Mesothelial cell of epicardium (in vitro differentiated cells): ENCODE measurements at regions not wholly inside any gene's neighbourhood (a gene's known extent, or its start where the extent isn't known, plus 50 kb on each side); places are given as distances from the start of the nearest gene placed in this dataset.

Source experiments
- DNase-seq, 2 experiments: peaks; one replicate each; pipeline ENCODE4 v3.0.0; 2021; ENCODE audit warnings: low spot score in 2 of 2; ENCODE audit not compliant: unreplicated experiment in 2 of 2
- H3K27ac Mint-ChIP-seq: 2 replicates; pipeline ENCODE4 v1.8.0; 2021; ENCODE audit warnings: mixed read lengths
- H3K27me3 Mint-ChIP-seq: 2 replicates; pipeline ENCODE4 v1.8.0; 2021; ENCODE audit warnings: low read depth, mixed read lengths
- H3K36me3 Mint-ChIP-seq: 2 replicates; pipeline ENCODE4 v1.8.0; 2021; ENCODE audit warnings: mixed read lengths
- H3K4me1 Mint-ChIP-seq: 2 replicates; pipeline ENCODE4 v1.8.0; 2021; ENCODE audit warnings: mixed read lengths
- H3K4me3 Mint-ChIP-seq: 2 replicates; pipeline ENCODE4 v1.8.0; 2021; ENCODE audit warnings: mild to moderate bottlenecking, moderate library complexity, mixed read lengths
- H3K9me3 Mint-ChIP-seq: 2 replicates; pipeline ENCODE4 v1.8.0; 2021; ENCODE audit warnings: mixed read lengths
- CTCF ChIP-seq: fragments of 200-600 bp; sonication (generic); IDR thresholded peaks from one replicate; pipeline ENCODE4 v1.5.0; 2021; ENCODE audit warnings: antibody characterized with exemption; ENCODE audit not compliant: unreplicated experiment

GRCh38 chr7:140247559-140247958, 70.8 kb upstream of the KDM7A start:
- H3K4me1 Mint-ChIP-seq = peaks cover 6% of the 10 kb centered on the region
- H3K27me3 Mint-ChIP-seq = no peaks in the 10 kb centered on the region
- no peaks in the 10 kb centered on the region for H3K36me3 Mint-ChIP-seq
- no peak for DNase-seq
- H3K4me3 Mint-ChIP-seq = no peak overlapping the region
- TF ChIP-seq CTCF = no peak
- peaks cover 3% of the 10 kb centered on the region for H3K9me3 Mint-ChIP-seq
- H3K27ac Mint-ChIP-seq = no peak overlapping the region

GRCh38 chr7:140245611-140246105, 68.9 kb upstream of the KDM7A start:
- H3K36me3 Mint-ChIP-seq = no peaks in the 10 kb centered on the region
- peaks cover 15% of the 10 kb centered on the region for H3K4me1 Mint-ChIP-seq
- H3K27ac Mint-ChIP-seq = no peak overlapping the region
- no peak for DNase-seq
- H3K27me3 Mint-ChIP-seq = no peaks in the 10 kb centered on the region
- peaks cover 3% of the 10 kb centered on the region for H3K9me3 Mint-ChIP-seq
- no peak overlapping the region for H3K4me3 Mint-ChIP-seq
- no peak for TF ChIP-seq CTCF

DNA sequence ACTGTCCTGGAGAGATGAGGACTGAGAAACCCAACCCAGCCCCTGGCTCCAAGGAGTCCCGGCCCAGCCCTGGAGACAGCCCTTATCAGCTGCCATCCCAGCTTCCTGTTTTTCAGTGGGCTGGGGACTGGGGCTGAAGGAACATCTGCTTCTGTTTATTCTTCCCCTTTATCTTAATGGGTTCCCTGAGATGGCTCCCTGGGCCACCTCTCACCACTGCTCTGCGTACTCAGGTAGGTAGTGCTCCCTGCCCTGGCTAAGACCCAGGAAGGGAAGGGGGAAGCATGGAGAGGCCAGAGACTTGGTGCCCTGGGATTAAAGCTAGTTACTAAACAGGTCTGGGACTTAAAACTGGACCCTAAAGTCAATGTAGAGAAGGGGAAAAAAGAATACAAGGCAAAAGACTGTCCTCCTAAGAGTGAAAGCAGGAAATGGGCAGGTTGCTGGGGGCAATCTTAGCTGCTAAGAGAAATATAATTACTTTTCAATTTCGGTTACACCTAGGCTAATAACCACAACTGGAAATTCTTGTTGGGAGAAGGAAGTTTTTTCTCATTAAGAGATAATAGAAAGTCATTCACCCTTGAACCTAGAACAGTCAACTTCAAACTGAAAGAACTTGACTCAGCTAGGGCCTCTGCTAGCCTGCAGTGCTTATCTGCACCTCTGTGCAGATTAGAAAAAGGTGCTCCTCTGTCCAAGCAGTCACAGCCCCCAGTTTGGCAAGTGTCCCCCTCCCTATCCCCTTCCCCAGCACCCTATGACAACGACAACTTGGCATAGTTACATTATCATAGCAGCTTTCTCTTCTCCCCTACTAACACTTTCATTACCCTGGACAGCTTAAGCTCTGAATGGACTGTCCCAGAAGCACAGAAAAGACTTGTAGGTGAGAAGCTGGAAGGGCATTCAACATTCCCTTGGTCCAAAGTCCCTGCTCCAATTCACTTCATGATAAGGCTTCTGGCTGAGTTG, 65.6 kb upstream of the KDM7A start:
- no peak for DNase-seq
- Mint-ChIP-seq H3K9me3 (peaks cover 3% of the 10 kb centered on the region), H3K27me3 (no peaks in the 10 kb centered on the region), H3K27ac (peak overlapping the region; percentile 44), H3K4me3 (no peak overlapping the region), H3K4me1 (peaks cover 12% of the 10 kb centered on the region), H3K36me3 (no peaks in the 10 kb centered on the region)
- TF ChIP-seq CTCF = no peak

- no peaks in the 10 kb centered on the region for H3K9me3 Mint-ChIP-seq
- no peak for TF ChIP-seq CTCF
- no peak overlapping the region for H3K4me3 Mint-ChIP-seq
- peaks cover 12% of the 10 kb centered on the region for H3K4me1 Mint-ChIP-seq
- H3K27me3 Mint-ChIP-seq = peaks cover 6% of the 10 kb centered on the region
- no peaks in the 10 kb centered on the region for H3K36me3 Mint-ChIP-seq
- no peak overlapping the region for H3K27ac Mint-ChIP-seq
- DNase-seq = no peak
These were observed 62.8 kb upstream of the KDM7A start for GRCh38 chr7:140239653-140239935.

- no peak overlapping the region for H3K27ac Mint-ChIP-seq
- peaks cover 6% of the 10 kb centered on the region for H3K27me3 Mint-ChIP-seq
- peaks cover 12% of the 10 kb centered on the region for H3K4me1 Mint-ChIP-seq
- no peaks in the 10 kb centered on the region for H3K9me3 Mint-ChIP-seq
- H3K36me3 Mint-ChIP-seq = no peaks in the 10 kb centered on the region
- DNase-seq = no peak
- no peak for TF ChIP-seq CTCF
- no peak overlapping the region for H3K4me3 Mint-ChIP-seq
These were observed 62.2 kb upstream of the KDM7A start for GRCh38 chr7:140238778-140239652.
